GM12878 (cell line): ENCODE measurements at regions not wholly inside any gene's neighbourhood (a gene's known extent, or its start where the extent isn't known, plus 50 kb on each side); places are given as distances from the start of the nearest gene placed in this dataset.

Experiments used
- ATAC-seq: fragments of 200-7000 bp; cut with Tn5 transposase; 3 replicates; pipeline ENCODE4 v1.9.1; 2020; ENCODE audit warnings: mild to moderate bottlenecking, moderate library complexity
- BruUV-seq: library from RNA; stranded (reverse); fragments of 400-500 nt; replicated peaks from 2 replicates; lab custom pipeline; 2021; lab: Mats Ljungman, UMichigan
- CTCF ChIA-PET: fragments of 300-600 bp; sonication (Branson Sonifier 250); formaldehyde crosslinking; extraction: SDS; loops from one replicate; lab custom pipeline; 2021; ENCODE audit warnings: inconsistent platforms; lab: Yijun Ruan, JAX
- POLR2A ChIA-PET: fragments of 350-600 bp; formaldehyde crosslinking; extraction: SDS; loops from one replicate; lab custom pipeline; 2021; ENCODE audit warnings: inconsistent platforms; lab: Charles Lee
- RAD21 ChIA-PET: fragments of 300-600 bp; sonication (Branson Sonifier 250); formaldehyde crosslinking; loops from one replicate; lab custom pipeline; 2023; ENCODE audit warnings: antibody characterized with exemption; ENCODE audit not compliant: unreplicated experiment; lab: Charles Lee
- SMC1A ChIA-PET: fragments of 300-600 bp; sonication (Branson Sonifier 250); formaldehyde crosslinking; loops from one replicate; lab custom pipeline; 2023; ENCODE audit not compliant: unreplicated experiment, uncharacterized antibody; lab: Charles Lee
- DNase-seq: peaks from one replicate; pipeline ENCODE4 v3.0.0-alpha.2; 2011; ENCODE audit warnings: low read depth, low spot score
- FAIRE-seq: peaks from 3 replicates; lab custom pipeline; 2011; peaks lifted over from hg19 to GRCh38; lab: Jason Lieb, UNC
- H2AFZ ChIP-seq: 2 replicates; pipeline ENCODE4 v1.6.0; 2011; ENCODE audit warnings: low read depth, low read length, control low read depth; ENCODE audit not compliant: control insufficient read depth
- H3K27ac ChIP-seq: 2 replicates; pipeline ENCODE4 v1.5.1; 2011; ENCODE audit warnings: control low read depth; ENCODE audit not compliant: control insufficient read depth, insufficient read depth
- H3K27me3 ChIP-seq, 2 experiments: replicated peaks in 1 of 2; 2 replicates each; pipeline versions ENCODE4 v1.6.0 to v1.6.1; 2011; ENCODE audit warnings: low read length in 1 of 2; ENCODE audit not compliant: control insufficient read depth in 2 of 2, insufficient read depth in 2 of 2
- H3K36me3 ChIP-seq, 2 experiments: 2 replicates each; pipeline ENCODE4 v1.5.1; 2011; ENCODE audit warnings: low read length in 1 of 2; ENCODE audit not compliant: control insufficient read depth in 2 of 2, insufficient read depth in 2 of 2
- H3K4me1 ChIP-seq: 2 replicates; pipeline ENCODE4 v1.6.1; 2011; ENCODE audit warnings: mild to moderate bottlenecking, low read length, moderate library complexity, mixed read lengths; ENCODE audit not compliant: control insufficient read depth, insufficient read depth
- H3K4me2 ChIP-seq: 2 replicates; pipeline ENCODE4 v1.6.0; 2011; ENCODE audit warnings: control low read depth; ENCODE audit not compliant: control insufficient read depth, insufficient read depth
- H3K4me3 ChIP-seq: fragments of 200-600 bp; sonication (generic); 2 replicates; pipeline ENCODE4 v1.5.1; 2016
- H3K79me2 ChIP-seq: 2 replicates; pipeline ENCODE4 v1.6.0; 2011; ENCODE audit warnings: low read length; ENCODE audit not compliant: control insufficient read depth, insufficient read depth
- H3K9ac ChIP-seq: 2 replicates; pipeline ENCODE4 v1.8.0; 2011; ENCODE audit warnings: low read length, control low read depth, mixed read lengths; ENCODE audit not compliant: control insufficient read depth, insufficient read depth
- H3K9me3 ChIP-seq: replicated peaks from 3 replicates; pipeline ENCODE4 v1.5.1; 2011; ENCODE audit warnings: mild to moderate bottlenecking, low read length; ENCODE audit not compliant: control insufficient read depth, insufficient read depth
- H4K20me1 ChIP-seq: 2 replicates; pipeline ENCODE4 v1.6.0; 2011; ENCODE audit not compliant: control insufficient read depth, insufficient read depth
- ATF7 ChIP-seq: fragments of 450-650 bp; IDR thresholded peaks from 2 replicates; pipeline ENCODE4 v1.6.1; 2016; ENCODE audit warnings: low read depth, mild to moderate bottlenecking
- EP300 ChIP-seq, 2 experiments: fragments of 150-350 bp in 1 of 2; IDR thresholded peaks; 2 replicates each; pipeline ENCODE4 v1.6.1; 2011 to 2012; ENCODE audit warnings: low read depth in 2 of 2, low read length in 2 of 2, borderline replicate concordance in 1 of 2, improper control_type of control experiment in 1 of 2, inconsistent platforms in 1 of 2; ENCODE audit not compliant: control insufficient read depth in 1 of 2
- PAX5 ChIP-seq: IDR thresholded peaks from 2 replicates; pipeline ENCODE4 v1.6.1; 2011; ENCODE audit warnings: low read depth, low read length, borderline replicate concordance
- SREBF1 ChIP-seq: IDR thresholded peaks from 2 replicates; pipeline ENCODE4 v1.6.1; 2012; ENCODE audit warnings: mild to moderate bottlenecking, low read length
- whole genome bisulfite sequencing: methylation state at CpG from one replicate; pipeline ENCODE4 v1.1.6; 2016; ENCODE audit warnings: low lambda C conversion rate; ENCODE audit not compliant: insufficient replicate concordance, insufficient coverage; ENCODE audit errors: missing lambda C conversion rate; 5-methylcytosine and 5-hydroxymethylcytosine counted together
- in situ Hi-C: fragments of 300-500 bp; cut with MboI; formaldehyde crosslinking; loops from 9 replicates; pipeline ENCODE4 v1.14.3; 2018; ENCODE audit warnings: mixed read lengths
- intact Hi-C: fragments of 100-400 bp; cut with micrococcal nuclease; formaldehyde crosslinking; loops from one replicate; pipeline ENCODE4 v1.14.2; 2022; ENCODE audit not compliant: unreplicated experiment
- TF ChIP-seq, protein P1 (sequence below), 3 experiments: IDR thresholded peaks in 2 of 3; conservative IDR thresholded peaks in 1 of 3; 2 replicates each; pipeline ENCODE4 v1.5.1; 2011; ENCODE audit warnings: low read depth in 3 of 3, low read length in 3 of 3, mild to moderate bottlenecking in 3 of 3, control low read depth in 2 of 3, moderate library complexity in 2 of 3, inconsistent platforms in 1 of 3, mixed read lengths in 1 of 3; ENCODE audit not compliant: control insufficient read depth in 2 of 3, insufficient read depth in 1 of 3; ENCODE audit errors: extremely low read depth in 1 of 3
- TF ChIP-seq, protein P2 (sequence below): fragments of 450-650 bp; formaldehyde crosslinking; IDR thresholded peaks from 2 replicates; pipeline ENCODE4 v1.5.0; 2022; ENCODE audit warnings: mild to moderate bottlenecking, missing genetic modification characterization

DNA sequence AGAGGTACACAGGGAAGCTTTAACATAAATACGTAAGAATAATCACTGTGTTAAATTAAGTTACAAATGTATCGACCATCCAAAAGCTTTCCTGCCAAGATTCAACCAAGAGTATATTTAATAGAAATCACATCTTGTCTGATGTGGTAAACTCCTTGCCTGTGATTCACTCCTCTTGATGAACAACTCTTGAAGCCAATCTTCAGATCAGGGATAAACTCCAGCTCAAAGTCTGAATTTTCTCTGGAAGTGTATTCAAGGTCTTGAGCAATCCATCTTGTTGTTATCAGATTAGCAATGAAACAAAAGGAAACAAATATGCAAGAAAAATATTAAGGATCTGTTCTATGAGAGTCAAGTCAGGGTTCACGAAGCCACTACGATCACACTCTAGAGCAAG, 170.0 kb upstream of the ADAMTS16 start:
- H3K36me3 ChIP-seq, result no peaks in the 10 kb centered on the region
- no peak overlapping the region for H3K27ac ChIP-seq
- no peak overlapping the region for H2AFZ ChIP-seq
- BruUV-seq, result no TSS peak
- RAD21 ChIA-PET, result no interaction called here
- in situ Hi-C loops (no loop called here), intact Hi-C loops (no loop called here)
- no peaks in the 10 kb centered on the region for H3K9me3 ChIP-seq
- H3K4me3 ChIP-seq, result no peak overlapping the region
- no peaks in the 10 kb centered on the region for H3K79me2 ChIP-seq
- SMC1A ChIA-PET, result no interaction called here
- no peaks in the 10 kb centered on the region for H3K4me1 ChIP-seq
- TF ChIP-seq, protein P1, sequence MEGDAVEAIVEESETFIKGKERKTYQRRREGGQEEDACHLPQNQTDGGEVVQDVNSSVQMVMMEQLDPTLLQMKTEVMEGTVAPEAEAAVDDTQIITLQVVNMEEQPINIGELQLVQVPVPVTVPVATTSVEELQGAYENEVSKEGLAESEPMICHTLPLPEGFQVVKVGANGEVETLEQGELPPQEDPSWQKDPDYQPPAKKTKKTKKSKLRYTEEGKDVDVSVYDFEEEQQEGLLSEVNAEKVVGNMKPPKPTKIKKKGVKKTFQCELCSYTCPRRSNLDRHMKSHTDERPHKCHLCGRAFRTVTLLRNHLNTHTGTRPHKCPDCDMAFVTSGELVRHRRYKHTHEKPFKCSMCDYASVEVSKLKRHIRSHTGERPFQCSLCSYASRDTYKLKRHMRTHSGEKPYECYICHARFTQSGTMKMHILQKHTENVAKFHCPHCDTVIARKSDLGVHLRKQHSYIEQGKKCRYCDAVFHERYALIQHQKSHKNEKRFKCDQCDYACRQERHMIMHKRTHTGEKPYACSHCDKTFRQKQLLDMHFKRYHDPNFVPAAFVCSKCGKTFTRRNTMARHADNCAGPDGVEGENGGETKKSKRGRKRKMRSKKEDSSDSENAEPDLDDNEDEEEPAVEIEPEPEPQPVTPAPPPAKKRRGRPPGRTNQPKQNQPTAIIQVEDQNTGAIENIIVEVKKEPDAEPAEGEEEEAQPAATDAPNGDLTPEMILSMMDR (IDR thresholded peaks at IDR 0.05 in 2 of 3, conservative IDR thresholded peaks at IDR 0.05 in 1 of 3; ENCODE audit: control insufficient read depth in 2 of 3, extremely low read depth in 1 of 3, insufficient read depth in 1 of 3, low read depth in 3 of 3, low read length in 3 of 3), result no peak
- no peak for TF ChIP-seq ATF7
- TF ChIP-seq, protein P2, sequence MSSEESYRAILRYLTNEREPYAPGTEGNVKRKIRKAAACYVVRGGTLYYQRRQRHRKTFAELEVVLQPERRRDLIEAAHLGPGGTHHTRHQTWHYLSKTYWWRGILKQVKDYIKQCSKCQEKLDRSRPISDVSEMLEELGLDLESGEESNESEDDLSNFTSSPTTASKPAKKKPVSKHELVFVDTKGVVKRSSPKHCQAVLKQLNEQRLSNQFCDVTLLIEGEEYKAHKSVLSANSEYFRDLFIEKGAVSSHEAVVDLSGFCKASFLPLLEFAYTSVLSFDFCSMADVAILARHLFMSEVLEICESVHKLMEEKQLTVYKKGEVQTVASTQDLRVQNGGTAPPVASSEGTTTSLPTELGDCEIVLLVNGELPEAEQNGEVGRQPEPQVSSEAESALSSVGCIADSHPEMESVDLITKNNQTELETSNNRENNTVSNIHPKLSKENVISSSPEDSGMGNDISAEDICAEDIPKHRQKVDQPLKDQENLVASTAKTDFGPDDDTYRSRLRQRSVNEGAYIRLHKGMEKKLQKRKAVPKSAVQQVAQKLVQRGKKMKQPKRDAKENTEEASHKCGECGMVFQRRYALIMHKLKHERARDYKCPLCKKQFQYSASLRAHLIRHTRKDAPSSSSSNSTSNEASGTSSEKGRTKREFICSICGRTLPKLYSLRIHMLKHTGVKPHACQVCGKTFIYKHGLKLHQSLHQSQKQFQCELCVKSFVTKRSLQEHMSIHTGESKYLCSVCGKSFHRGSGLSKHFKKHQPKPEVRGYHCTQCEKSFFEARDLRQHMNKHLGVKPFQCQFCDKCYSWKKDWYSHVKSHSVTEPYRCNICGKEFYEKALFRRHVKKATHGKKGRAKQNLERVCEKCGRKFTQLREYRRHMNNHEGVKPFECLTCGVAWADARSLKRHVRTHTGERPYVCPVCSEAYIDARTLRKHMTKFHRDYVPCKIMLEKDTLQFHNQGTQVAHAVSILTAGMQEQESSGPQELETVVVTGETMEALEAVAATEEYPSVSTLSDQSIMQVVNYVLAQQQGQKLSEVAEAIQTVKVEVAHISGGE (CRISPR knock-in tag), result no peak
- no peak for TF ChIP-seq SREBF1
- no peak for TF ChIP-seq EP300 (IDR thresholded peaks at IDR 0.05; ENCODE audit: borderline replicate concordance in 1 of 2, control insufficient read depth in 1 of 2, low read depth in 2 of 2, low read length in 2 of 2)
- TF ChIP-seq PAX5, result no peak
- CTCF ChIA-PET, result no interaction called here
- no peaks in the 10 kb centered on the region for H4K20me1 ChIP-seq
- DNase-seq (no peak), ATAC-seq (no peak), FAIRE-seq (no peak)
- H3K9ac ChIP-seq, result no peak overlapping the region
- no peaks in the 10 kb centered on the region for H3K27me3 ChIP-seq
- POLR2A ChIA-PET, result no interaction called here
- no peak overlapping the region for H3K4me2 ChIP-seq
- WGBS, result 42% methylated on average over 4 of the region's 4 CpGs
